A549 (cell line): ENCODE measurements at regions not wholly inside any gene's neighbourhood (a gene's known extent, or its start where the extent isn't known, plus 50 kb on each side); places are given as distances from the start of the nearest gene placed in this dataset.

Experiments used
- CEBPB ChIP-seq, 2 experiments: fragments of >200 bp in 1 of 2; sonication (Bioruptor Twin) in 1 of 2; formaldehyde crosslinking in 1 of 2; IDR thresholded peaks; 2 replicates each; pipeline ENCODE4 v1.6.1; 2012 to 2016
- ESRRA ChIP-seq: fragments of 150-350 bp; IDR thresholded peaks from 2 replicates; pipeline ENCODE4 v1.6.1; 2014; ENCODE audit warnings: mild to moderate bottlenecking, low read length, borderline replicate concordance
- MAZ ChIP-seq: fragments of 150-350 bp; IDR thresholded peaks from 2 replicates; pipeline ENCODE4 v1.6.1; 2014; ENCODE audit warnings: antibody characterized with exemption, low read depth, low read length, borderline replicate concordance
- RAD21 ChIP-seq, 2 experiments: fragments of >200 bp in 1 of 2; sonication (Bioruptor Twin) in 1 of 2; formaldehyde crosslinking in 1 of 2; IDR thresholded peaks in 1 of 2; conservative IDR thresholded peaks in 1 of 2; 2 replicates in 1 of 2; 3 replicates in 1 of 2; pipeline ENCODE4 v1.6.1; 2012 to 2018; ENCODE audit warnings: inconsistent platforms in 1 of 2
- RFX5 ChIP-seq: fragments of 450-650 bp; IDR thresholded peaks from 2 replicates; pipeline ENCODE4 v1.7.1; 2014; ENCODE audit warnings: antibody characterized with exemption, mild to moderate bottlenecking, moderate library complexity
- RNF2 ChIP-seq: fragments of 200-600 bp; sonication (generic); IDR thresholded peaks from 2 replicates; pipeline ENCODE4 v1.6.1; 2016; ENCODE audit warnings: low read depth, mild to moderate bottlenecking, antibody characterized with exemption, moderate library complexity, borderline replicate concordance
- TF ChIP-seq, protein P1 (sequence below): IDR thresholded peaks from 2 replicates; pipeline ENCODE4 v1.6.1; 2012

DNA sequence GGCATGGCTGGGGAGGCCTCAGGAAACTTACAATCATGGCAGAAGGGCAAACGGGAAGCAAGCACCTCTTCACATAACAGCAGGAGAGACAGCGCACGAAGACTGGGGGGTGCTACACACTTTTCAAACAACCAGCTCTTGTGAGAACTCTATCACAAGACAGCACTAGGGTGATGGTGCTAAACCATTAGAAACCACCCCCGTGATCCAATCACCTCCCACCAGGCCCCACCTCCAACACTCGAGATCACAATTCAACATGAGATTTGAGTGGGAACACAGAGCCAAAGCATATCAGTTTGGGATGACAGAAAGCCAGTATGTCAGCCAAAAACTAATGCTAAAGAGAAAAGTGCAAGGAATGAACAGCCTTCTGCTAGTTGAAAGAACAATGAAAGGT lies 309.8 kb upstream of the CCDC54 start:
- TF ChIP-seq MAZ, result no peak
- no peak for TF ChIP-seq RAD21 (conservative IDR thresholded peaks at IDR 0.05 in 1 of 2, IDR thresholded peaks at IDR 0.05 in 1 of 2)
- TF ChIP-seq ESRRA, result no peak
- TF ChIP-seq, protein P1, sequence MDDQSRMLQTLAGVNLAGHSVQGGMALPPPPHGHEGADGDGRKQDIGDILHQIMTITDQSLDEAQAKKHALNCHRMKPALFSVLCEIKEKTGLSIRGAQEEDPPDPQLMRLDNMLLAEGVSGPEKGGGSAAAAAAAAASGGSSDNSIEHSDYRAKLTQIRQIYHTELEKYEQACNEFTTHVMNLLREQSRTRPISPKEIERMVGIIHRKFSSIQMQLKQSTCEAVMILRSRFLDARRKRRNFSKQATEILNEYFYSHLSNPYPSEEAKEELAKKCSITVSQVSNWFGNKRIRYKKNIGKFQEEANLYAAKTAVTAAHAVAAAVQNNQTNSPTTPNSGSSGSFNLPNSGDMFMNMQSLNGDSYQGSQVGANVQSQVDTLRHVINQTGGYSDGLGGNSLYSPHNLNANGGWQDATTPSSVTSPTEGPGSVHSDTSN, result no peak
- no peak for TF ChIP-seq RNF2
- TF ChIP-seq RFX5, result no peak
- TF ChIP-seq CEBPB (IDR thresholded peaks at IDR 0.05), result no peak
